GM23338 (cell line): ENCODE measurements at regions not wholly inside any gene's neighbourhood (a gene's known extent, or its start where the extent isn't known, plus 50 kb on each side); places are given as distances from the start of the nearest gene placed in this dataset.

Source experiments
- ATAC-seq: fragments of 200-7000 bp; cut with Tn5 transposase; 3 replicates; pipeline ENCODE4 v1.9.1; 2020
- DNase-seq: peaks from one replicate; pipeline ENCODE4 v3.0.0-alpha.2; 2015; ENCODE audit warnings: low spot score
- H2AFZ ChIP-seq: fragments of 200-600 bp; sonication (generic); 2 replicates; pipeline ENCODE4 v1.8.0; 2016; ENCODE audit warnings: antibody characterized with exemption, mild to moderate bottlenecking, moderate library complexity
- H3F3A ChIP-seq: fragments of 200-600 bp; sonication (generic); replicated peaks from 2 replicates; pipeline ENCODE4 v1.8.0; 2017; ENCODE audit warnings: antibody characterized with exemption, mixed run types, low read depth
- H3K27ac ChIP-seq: fragments of 200-600 bp; sonication (generic); 2 replicates; pipeline ENCODE4 v1.6.1; 2016; ENCODE audit warnings: low read depth
- H3K27me3 ChIP-seq: fragments of 200-600 bp; sonication (generic); 2 replicates; pipeline ENCODE4 v1.8.0; 2016; ENCODE audit warnings: mild to moderate bottlenecking, mixed run types, moderate library complexity; ENCODE audit not compliant: insufficient read depth
- H3K36me3 ChIP-seq: fragments of 200-600 bp; sonication (generic); 2 replicates; pipeline ENCODE4 v1.8.0; 2016; ENCODE audit warnings: mild to moderate bottlenecking; ENCODE audit not compliant: insufficient read depth
- H3K4me1 ChIP-seq: fragments of 200-600 bp; sonication (generic); 2 replicates; pipeline ENCODE4 v1.8.0; 2016; ENCODE audit warnings: mild to moderate bottlenecking, moderate library complexity; ENCODE audit not compliant: insufficient read depth
- H3K4me2 ChIP-seq: fragments of 200-600 bp; sonication (generic); 2 replicates; pipeline ENCODE4 v1.7.1; 2017; ENCODE audit warnings: mixed run types
- H3K4me3 ChIP-seq: fragments of 200-600 bp; sonication (generic); 2 replicates; pipeline ENCODE4 v1.6.1; 2016; ENCODE audit warnings: mixed run types
- H3K79me2 ChIP-seq: fragments of 200-600 bp; sonication (generic); replicated peaks from 2 replicates; pipeline ENCODE4 v1.8.0; 2017; ENCODE audit warnings: mild to moderate bottlenecking; ENCODE audit not compliant: insufficient read depth
- H3K9me2 ChIP-seq: fragments of 200-600 bp; sonication (generic); 2 replicates; pipeline ENCODE4 v1.8.0; 2017; ENCODE audit not compliant: insufficient read depth
- H4K20me1 ChIP-seq: fragments of 200-600 bp; sonication (generic); replicated peaks from 2 replicates; pipeline ENCODE4 v1.8.0; 2017; ENCODE audit warnings: mild to moderate bottlenecking; ENCODE audit not compliant: insufficient read depth
- H3K27ac Mint-ChIP-seq: 2 replicates; pipeline ENCODE4 v1.8.0; 2020; ENCODE audit warnings: inconsistent platforms, mild to moderate bottlenecking, moderate library complexity, mixed read lengths
- H3K27me3 Mint-ChIP-seq: 3 replicates; pipeline ENCODE4 v1.8.0; 2022; ENCODE audit warnings: low read depth, mild to moderate bottlenecking, moderate library complexity, mixed read lengths, inconsistent platforms; ENCODE audit not compliant: insufficient read depth, poor library complexity
- H3K36me3 Mint-ChIP-seq: 3 replicates; pipeline ENCODE4 v1.8.0; 2021; ENCODE audit warnings: low read depth, mild to moderate bottlenecking, inconsistent platforms, moderate library complexity, mixed read lengths
- H3K4me1 Mint-ChIP-seq: 3 replicates; pipeline ENCODE4 v1.8.0; 2020; ENCODE audit warnings: mild to moderate bottlenecking, inconsistent platforms, mixed read lengths
- H3K4me3 Mint-ChIP-seq: 3 replicates; pipeline ENCODE4 v1.8.0; 2021; ENCODE audit warnings: moderate library complexity, mild to moderate bottlenecking, inconsistent platforms, mixed read lengths
- H3K9me3 Mint-ChIP-seq: 3 replicates; pipeline ENCODE4 v1.8.0; 2020; ENCODE audit warnings: moderate library complexity, mild to moderate bottlenecking, inconsistent platforms, mixed read lengths
- CREB1 ChIP-seq: fragments of 250-450 bp; sonication (Bioruptor Pico); IDR thresholded peaks from 2 replicates; pipeline ENCODE4 v1.5.0; 2020; ENCODE audit warnings: low read depth, mild to moderate bottlenecking, moderate library complexity
- CTCF ChIP-seq, 2 experiments: fragments of 200-600 bp in 1 of 2; sonication (generic) in 1 of 2; conservative IDR thresholded peaks; 2 replicates each; pipeline versions ENCODE4 v1.5.1 to v1.6.1; 2016 to 2017; ENCODE audit warnings: antibody characterized with exemption in 2 of 2, low read depth in 2 of 2, mild to moderate bottlenecking in 2 of 2, moderate library complexity in 1 of 2
- ETS1 ChIP-seq: IDR thresholded peaks from 2 replicates; pipeline ENCODE4 v1.6.1; 2016; ENCODE audit warnings: antibody characterized with exemption
- EZH2 ChIP-seq: fragments of 200-600 bp; sonication (generic); IDR thresholded peaks from one replicate; pipeline ENCODE4 v1.8.0; 2017; ENCODE audit warnings: antibody characterized with exemption, mild to moderate bottlenecking, low read depth; ENCODE audit not compliant: unreplicated experiment
- EZH2phosphoT487 ChIP-seq: fragments of 200-600 bp; sonication (generic); IDR thresholded peaks from one replicate; pipeline ENCODE4 v1.8.1; 2018; ENCODE audit warnings: antibody characterized with exemption; ENCODE audit not compliant: unreplicated experiment
- JUNB ChIP-seq: IDR thresholded peaks from one replicate; pipeline ENCODE4 v1.6.1; 2016; ENCODE audit warnings: antibody characterized with exemption; ENCODE audit not compliant: unreplicated experiment
- NANOG ChIP-seq: IDR thresholded peaks from 2 replicates; pipeline ENCODE4 v1.6.1; 2016; ENCODE audit warnings: antibody characterized with exemption, borderline replicate concordance
- POLR2AphosphoS5 ChIP-seq: IDR thresholded peaks from 2 replicates; pipeline ENCODE4 v1.6.1; 2016; ENCODE audit warnings: antibody characterized with exemption, low read depth
- REST ChIP-seq: IDR thresholded peaks from one replicate; pipeline ENCODE4 v1.6.1; 2018; ENCODE audit warnings: antibody characterized with exemption; ENCODE audit not compliant: unreplicated experiment
- STAT1 ChIP-seq: IDR thresholded peaks from one replicate; pipeline ENCODE4 v1.6.1; 2016; ENCODE audit warnings: antibody characterized with exemption; ENCODE audit not compliant: unreplicated experiment
- ZNF114 ChIP-seq: fragments of 250-450 bp; sonication (Bioruptor Pico); IDR thresholded peaks from 2 replicates; pipeline ENCODE4 v1.5.0; 2020; ENCODE audit warnings: mild to moderate bottlenecking, moderate library complexity
- ZNF331 ChIP-seq: fragments of 250-450 bp; sonication (Bioruptor Pico); IDR thresholded peaks from 2 replicates; pipeline ENCODE4 v1.5.0; 2020; ENCODE audit warnings: low read depth, mild to moderate bottlenecking, moderate library complexity
- ZNF462 ChIP-seq: fragments of 250-450 bp; sonication (Bioruptor Pico); IDR thresholded peaks from 2 replicates; pipeline ENCODE4 v1.5.0; 2020; ENCODE audit warnings: mild to moderate bottlenecking, moderate library complexity

- no peak overlapping the region for H3K27ac Mint-ChIP-seq
- DNase-seq (peak; percentile 32), ATAC-seq (no peak)
- H3K4me2 ChIP-seq, result no peak overlapping the region
- no peaks in the 10 kb centered on the region for H4K20me1 ChIP-seq
- no peak overlapping the region for H3K27ac ChIP-seq
- no peaks in the 10 kb centered on the region for H3K4me1 Mint-ChIP-seq
- H3F3A ChIP-seq, result no peaks in the 10 kb centered on the region
- H3K27me3 ChIP-seq, result no peaks in the 10 kb centered on the region
- peaks cover 5% of the 10 kb centered on the region; the same call in 1 of the 2 replicates for H3K9me2 ChIP-seq
- no peaks in the 10 kb centered on the region for H3K36me3 ChIP-seq
- TF ChIP-seq ZNF114 (CRISPR knock-in tag) (no peak), NANOG (no peak), ETS1 (no peak), REST (no peak), CREB1 (CRISPR knock-in tag) (no peak), EZH2 (no peak), EZH2phosphoT487 (no peak), ZNF462 (CRISPR knock-in tag) (no peak), JUNB (no peak), POLR2AphosphoS5 (no peak), STAT1 (no peak), ZNF331 (CRISPR knock-in tag) (no peak), CTCF (conservative IDR thresholded peaks at IDR 0.05; ENCODE audit: low read depth in 2 of 2) (no peak)
- H3K79me2 ChIP-seq, result no peaks in the 10 kb centered on the region
- no peaks in the 10 kb centered on the region for H3K36me3 Mint-ChIP-seq
- no peak overlapping the region for H3K4me3 Mint-ChIP-seq
- no peak overlapping the region for H2AFZ ChIP-seq
- no peaks in the 10 kb centered on the region for H3K4me1 ChIP-seq
- H3K4me3 ChIP-seq, result no peak overlapping the region
- peaks cover 6% of the 10 kb centered on the region; the same call in 1 of the 3 replicates for H3K9me3 Mint-ChIP-seq
- no peaks in the 10 kb centered on the region for H3K27me3 Mint-ChIP-seq
Observed at GRCh38 chr4:38461342-38461741, 202.7 kb upstream of the KLF3 start.
